Posterior vena cava (tissue), 2 donors: ENCODE measurements at regions not wholly inside any gene's neighbourhood (a gene's known extent, or its start where the extent isn't known, plus 50 kb on each side); places are given as distances from the start of the nearest gene placed in this dataset.
"Not testable (repeated sequence)": the region's sequence is repeated elsewhere in the genome, so short reads cannot be mapped to it uniquely, and the experiment has no call there.

Experiments
- DNase-seq: peaks from one replicate; pipeline ENCODE4 v3.0.0-alpha.2; 2020; ENCODE audit warnings: low spot score
- intact Hi-C, 2 donors: fragments of 100-400 bp; cut with DNase I; formaldehyde crosslinking; loops; one replicate each; pipeline versions ENCODE4 v1.14.1 to v1.14.2; 2022 to 2023
- donor health status: DM: yes; HTN: yes; CAD: no.
- donor health status: DM: yes; HTN: yes; CAD: no.

DNA sequence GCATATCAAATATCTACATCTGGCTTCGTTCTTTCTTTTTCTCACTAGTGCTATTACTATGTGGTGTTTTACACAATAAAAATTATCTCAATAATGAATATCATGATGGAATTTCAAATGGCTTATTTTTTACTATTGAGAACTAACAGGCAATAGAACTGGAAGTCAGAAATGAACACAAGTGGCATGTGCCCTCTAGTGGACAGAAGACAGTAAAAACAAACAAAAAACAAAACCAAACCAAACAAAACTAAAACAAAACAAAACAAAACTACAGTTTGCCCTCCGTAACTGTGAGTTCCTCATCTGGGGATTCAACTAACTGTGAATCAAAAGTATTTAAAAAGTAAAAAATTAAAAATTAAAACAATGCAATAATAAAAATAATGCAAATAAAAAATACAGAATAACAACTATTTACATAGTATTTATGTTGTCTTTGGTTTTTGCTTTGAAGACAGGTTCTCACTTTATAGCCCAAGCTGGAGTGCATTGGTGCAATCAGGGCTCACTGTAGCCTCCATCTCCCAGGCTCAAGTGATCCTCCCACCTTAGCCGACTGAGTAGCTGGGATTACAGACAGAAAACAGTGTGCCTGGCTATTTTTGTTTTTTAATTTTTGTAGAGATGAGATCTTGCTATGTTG lies 195.6 kb upstream of the TACR3 start:
- no peak for DNase-seq

DNA sequence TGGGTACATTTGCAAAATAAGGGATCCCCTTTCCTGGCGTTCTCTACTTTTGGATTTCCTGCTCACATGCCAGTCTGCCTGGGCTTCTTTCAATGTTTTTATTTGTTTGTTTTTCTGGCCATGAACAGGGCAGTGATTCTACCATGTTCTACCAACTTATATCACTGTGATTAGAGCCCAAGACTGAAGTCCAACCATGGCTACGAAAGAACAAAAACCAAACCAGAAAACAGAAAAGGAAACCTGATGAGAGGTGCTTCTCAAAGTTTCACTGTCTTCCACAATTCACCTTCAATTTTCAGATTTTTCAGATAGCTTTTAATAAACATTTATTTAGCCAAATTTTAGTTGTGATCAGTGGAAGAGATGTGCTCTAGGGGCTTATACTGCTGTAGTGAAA lies 187.6 kb upstream of the TACR3 start:
- DNase-seq: no peak
- intact Hi-C loops: no loop called here

More for the DNA sequence above, 195.6 kb upstream of the TACR3 start:
- intact Hi-C loops: no loop called here

DNA sequence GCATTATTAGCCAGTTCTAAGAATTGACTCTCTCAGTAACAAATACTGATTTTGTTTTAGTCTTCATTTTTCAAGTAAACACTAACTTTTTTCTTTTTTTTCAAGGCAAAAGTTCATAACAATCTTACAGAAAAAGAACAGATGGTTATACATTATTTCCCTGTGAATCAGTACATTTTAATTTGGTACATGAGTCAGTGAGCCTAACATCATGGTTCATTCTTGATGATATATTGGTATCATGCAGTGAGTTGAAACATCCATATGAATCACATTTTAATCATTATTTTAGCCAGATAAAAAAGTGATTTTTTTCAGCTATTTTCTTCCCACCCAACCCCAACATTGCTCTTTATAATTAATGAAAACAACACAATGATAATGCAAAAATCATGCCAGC lies 184.3 kb upstream of the TACR3 start:
- intact Hi-C loops: no loop called here
- DNase-seq: no peak

DNA sequence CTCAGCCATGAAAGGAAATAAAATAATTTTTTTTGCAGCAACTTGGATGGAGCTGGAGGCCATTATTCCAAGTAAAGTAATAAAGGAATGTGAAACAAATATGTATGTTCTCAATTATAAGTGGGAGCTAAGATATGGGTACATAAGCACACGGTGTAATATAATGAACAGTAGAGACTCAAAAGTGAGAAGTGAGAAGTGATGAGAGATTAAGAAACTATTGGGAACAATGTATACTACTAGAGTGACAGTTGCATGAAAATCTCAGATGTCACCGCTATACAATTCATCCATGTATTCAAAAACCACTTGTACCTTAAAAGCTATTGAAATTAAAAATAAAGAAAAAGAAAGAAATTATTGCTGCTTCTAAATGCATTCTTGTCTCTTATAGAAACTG lies 182.9 kb upstream of the TACR3 start:
- intact Hi-C loops: no loop called here
- no peak for DNase-seq

DNA sequence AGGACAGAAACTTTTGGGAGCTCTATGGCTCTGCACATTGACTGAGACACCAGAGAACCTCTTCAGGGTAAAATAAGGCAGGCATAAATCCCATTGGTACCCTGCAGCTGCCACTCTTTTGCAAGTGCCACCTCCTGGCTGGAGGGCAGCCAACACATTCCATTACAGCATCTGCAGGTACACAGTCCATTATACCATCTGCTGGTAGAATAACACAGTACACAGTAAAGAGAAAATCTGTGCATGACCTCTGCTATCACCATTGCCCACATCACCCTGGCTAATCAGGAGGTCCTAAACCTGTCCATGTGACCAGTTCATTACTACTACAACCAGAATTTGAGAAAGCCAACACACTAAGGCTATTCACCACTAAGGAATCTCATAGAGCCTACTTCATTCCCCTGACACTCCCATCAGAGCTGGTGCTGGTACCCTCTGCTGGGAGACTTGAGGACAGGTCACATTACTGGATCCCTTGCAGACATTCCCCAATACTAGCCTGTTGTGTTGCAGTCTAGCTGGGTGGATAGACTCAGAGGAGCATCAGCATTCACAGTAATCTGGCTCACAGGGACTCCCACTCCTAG lies 176.2 kb upstream of the TACR3 start:
- no peak for DNase-seq
- intact Hi-C loops: no loop called here

DNA sequence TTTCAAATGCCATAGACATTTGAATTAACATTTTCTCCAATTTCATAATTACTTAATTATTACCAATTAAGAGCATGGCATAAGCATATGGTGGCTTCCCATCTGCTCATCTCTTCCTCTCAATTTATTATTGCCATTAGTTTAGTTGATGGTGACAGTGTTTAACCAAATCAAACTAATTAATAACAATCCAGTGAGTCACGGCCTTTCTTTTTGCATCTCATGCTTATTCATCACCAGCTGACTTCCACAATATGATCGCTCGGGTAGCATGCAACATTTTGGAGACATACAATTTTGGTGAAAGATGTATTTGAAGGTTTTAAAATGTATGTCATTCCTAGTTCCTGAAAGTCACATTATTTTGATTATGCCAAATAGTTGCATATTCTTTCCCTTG lies 172.8 kb upstream of the TACR3 start:
- intact Hi-C loops: no loop called here
- DNase-seq: no peak

DNA sequence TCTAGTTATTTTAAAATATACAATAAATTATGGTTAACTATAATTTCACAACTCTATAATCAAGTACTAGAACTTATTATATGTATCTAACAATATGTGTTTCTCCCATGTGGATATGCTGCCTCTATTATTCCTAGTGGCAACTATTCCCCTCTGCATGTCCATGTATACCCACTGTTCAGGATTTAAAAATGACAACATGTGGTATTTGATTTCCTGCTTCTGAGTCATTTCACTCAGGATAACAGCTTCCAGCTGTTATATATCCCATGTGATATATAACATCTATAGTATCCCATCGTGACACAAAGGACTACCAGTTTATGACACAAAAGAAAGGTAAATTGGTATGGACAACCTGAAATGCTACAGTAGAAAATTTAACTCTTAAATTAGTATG lies 167.4 kb upstream of the TACR3 start:
- no peak for DNase-seq
- intact Hi-C loops: no loop called here

DNA sequence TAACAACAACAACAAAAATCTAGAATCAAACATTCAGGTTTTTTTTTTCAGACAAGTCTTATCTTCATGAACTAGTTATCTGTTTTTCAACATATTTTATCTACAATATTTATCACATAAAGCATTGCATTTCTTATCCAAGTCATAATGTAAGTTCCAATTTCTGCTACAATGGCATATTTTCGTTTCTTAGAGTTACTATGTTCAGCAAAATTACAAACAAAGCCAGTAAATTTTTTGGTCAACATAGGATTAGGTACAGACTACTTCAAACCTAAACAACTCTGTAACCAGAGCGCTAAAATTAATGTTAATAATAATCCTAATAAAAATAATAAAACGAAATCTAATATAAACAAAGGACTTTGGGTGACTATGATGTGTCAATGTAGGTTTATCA lies 165.4 kb upstream of the TACR3 start:
- no peak for DNase-seq
- intact Hi-C loops: no loop called here

DNA sequence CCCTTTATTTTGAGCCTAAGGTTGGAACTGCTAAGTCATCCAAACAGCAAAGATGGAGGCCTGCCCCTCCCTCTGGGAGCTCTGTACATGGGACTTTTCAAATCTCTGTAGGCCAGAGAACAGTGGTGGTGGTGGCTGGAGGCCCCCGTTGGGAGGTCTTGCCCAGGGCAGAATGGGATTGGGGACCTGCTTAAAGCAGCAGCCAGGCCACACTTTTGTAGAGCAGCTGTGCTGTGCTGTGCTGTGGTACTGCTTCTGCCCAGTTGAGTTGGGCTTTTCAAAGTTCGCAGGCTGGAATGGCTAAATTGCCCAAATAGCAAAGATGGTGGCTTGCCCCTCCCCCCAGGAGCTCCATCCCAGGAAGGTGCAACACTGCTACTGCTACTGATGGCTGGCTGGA lies 147.5 kb upstream of the TACR3 start:
- intact Hi-C loops: no loop called here
- DNase-seq: peak; percentile 55

DNA sequence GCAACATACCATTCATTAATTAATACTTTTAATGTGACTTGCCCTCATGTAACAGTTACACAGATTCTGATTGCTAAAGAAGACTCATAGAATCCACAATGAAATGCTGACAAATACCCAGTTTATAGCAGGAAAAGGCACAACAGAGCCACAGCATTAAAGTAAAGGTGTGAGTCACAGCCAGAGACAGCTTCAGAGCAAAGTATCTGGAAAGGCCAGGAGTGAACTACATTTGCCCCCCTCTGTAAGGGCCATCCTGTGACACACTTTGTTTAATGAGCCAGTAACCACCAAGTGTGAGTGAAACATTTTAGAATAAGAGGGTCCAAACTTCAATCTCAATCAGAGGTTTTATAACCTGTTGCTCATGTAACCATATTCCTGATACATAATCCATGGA lies 133.8 kb upstream of the TACR3 start:
- DNase-seq: no peak
- intact Hi-C loops: no loop called here

DNA sequence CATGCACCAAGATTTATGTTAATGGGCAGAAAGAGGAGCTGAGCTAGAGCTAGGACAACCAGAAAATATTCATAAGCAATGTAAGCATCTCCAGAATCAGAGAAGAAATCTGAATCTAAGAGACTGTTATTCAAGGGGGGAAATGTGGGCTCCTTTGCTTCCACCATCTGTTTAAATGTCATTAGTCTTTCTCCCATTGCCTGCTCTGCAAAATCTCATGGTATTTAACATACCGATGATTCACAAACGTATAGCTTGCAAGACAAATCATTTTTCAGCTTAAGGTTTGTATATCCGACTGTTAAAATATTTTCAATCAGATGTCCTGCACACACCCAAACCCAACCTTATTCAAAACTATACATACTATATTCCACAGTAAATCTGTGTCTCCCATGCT lies 133.4 kb upstream of the TACR3 start:
- intact Hi-C loops: no loop called here
- no peak for DNase-seq

DNA sequence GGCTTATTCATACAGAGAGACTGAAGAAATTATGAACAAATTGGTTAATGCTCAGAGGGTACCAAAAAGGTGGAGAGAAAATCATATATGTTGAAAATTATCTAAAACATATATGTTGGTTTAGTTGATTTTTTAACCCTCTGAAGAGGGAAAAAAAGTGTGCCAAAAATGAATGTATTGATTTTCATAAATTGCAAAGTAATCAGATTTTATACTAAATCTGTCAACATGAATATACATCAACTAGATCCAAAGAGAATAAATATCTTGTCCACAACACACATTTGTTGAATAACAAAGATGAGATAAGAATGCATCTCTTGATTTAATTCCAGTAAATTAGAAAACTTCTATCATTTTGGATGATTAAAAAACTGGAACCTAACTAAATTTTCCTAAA lies 125.3 kb upstream of the TACR3 start:
- no peak for DNase-seq
- intact Hi-C loops: no loop called here

DNA sequence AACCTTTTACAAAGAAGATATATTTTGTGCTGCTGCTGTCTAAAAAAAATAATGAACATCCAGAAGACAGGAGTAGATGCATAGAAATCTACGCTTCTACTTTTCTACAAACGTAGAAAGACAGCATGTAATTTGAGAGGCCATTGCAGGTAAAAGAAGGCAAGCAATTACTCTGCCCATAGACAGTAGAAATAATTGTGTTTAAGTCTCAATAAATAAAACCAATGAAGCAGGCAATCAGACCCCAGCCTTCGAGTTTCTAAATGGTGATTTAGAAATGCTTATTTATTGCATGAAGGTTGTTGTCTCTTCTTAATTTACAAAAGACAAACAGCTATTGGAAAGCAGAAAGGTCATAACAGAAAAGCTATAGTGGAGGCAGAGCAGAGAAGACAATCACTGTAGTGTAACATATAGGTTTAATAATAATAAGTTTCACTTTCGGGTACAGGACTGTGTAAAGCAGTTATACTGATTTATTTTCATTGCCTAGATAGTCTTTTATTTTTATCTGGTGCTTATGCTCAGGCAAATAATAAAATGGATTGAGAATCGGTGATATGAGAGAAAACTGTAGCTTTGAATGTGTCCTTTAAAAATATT lies 123.0 kb upstream of the TACR3 start:
- intact Hi-C loops: no loop called here
- no peak for DNase-seq

DNA sequence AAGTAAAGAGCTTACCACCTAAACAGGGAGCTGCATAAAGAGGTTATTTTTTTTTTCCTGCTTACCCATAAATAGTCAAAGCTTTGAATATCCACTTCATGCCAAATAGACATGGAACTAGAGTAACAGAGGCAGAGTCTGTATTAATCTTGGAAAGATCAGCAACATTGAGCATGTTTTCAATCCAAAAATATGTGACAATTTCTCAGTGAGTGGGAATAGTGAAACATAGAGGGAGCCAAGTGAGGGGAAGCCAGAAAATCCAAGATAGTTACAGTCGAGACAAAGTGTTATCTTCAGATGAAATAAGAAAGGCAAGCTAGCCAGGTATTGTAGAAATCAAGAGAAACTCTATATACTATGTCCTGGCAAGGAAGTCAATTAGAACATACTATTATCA lies 122.3 kb upstream of the TACR3 start:
- no peak for DNase-seq
- intact Hi-C loops: no loop called here

DNA sequence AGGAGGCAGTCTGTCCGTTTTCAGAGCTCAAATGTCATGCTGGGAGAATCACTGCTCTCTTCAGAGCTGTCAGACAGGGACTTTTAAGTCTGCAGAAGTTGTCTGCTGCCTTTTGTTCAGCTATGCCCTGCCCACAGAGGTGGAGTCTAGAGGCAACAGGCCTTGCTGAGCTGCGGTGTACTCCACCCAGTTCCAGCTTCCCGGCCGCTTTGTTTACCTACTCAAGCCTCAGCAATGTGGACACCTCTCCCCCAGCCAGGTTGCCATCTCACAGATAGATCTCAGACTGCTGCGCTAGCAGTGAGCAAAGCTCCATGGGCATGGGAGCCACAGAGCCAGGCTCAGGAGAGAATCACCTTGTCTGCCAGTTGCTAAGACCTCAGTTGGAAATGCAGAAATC lies 90.5 kb upstream of the TACR3 start:
- DNase-seq, intact Hi-C loops: not testable (repeated sequence)

DNA sequence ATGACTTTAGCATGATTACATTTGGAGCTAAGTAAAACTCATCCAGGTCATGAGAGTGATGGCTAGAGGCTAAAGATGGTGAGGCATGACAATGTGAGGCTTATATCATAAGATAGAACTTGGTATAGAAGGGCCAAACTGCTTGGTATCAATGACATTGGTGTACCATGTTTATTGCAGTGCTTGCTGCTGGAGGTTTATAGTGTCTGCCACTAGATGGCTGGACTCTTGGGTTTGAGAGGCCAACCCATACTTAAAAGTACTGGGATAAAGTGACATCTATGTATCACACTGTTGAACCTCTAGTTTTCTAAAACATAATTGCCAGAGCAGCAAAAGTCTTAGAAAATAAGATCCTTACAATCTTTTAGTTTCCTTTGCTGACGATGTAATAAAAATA lies 83.0 kb upstream of the TACR3 start:
- DNase-seq: no peak
- intact Hi-C loops: no loop called here

DNA sequence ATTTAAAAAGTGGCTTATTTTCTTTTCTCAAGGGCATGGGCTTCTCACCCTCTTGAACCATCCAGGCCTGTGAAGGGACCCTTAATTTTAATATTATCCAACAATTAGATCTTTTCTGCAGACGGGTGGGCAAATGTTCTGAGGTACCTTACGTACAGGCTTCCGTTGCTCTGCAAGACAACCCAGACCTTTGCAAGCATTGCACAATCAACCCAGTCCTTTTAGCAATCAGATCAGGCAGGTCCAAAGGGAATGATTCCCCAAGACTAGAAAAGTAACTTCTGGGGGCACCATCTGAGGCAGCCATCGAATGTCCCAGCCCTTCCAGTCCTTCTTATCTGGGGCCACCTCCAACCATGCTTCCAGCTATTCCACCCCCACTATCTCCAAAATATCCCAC lies 67.3 kb upstream of the TACR3 start:
- no peak for DNase-seq
- intact Hi-C loops: no loop called here

DNA sequence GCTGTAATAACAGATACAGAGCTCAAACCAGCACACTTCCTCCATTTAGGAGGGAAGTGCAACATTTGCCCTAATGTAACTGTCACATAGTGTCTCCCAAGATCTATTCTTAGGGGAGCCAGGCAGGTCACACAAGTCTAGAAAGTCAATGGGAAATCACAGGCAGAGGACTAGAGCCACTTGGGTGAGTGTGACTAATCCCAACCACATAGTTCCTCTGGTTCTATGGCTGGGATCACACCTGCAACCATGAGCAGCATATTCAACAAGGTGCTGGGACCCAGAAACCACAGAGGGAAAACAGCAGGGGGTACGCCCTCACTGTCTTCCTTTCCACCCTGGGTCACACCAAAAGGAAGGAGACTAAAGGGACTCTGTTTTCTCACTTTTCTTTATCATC lies 66.8 kb upstream of the TACR3 start:
- intact Hi-C loops: no loop called here
- DNase-seq: no peak

DNA sequence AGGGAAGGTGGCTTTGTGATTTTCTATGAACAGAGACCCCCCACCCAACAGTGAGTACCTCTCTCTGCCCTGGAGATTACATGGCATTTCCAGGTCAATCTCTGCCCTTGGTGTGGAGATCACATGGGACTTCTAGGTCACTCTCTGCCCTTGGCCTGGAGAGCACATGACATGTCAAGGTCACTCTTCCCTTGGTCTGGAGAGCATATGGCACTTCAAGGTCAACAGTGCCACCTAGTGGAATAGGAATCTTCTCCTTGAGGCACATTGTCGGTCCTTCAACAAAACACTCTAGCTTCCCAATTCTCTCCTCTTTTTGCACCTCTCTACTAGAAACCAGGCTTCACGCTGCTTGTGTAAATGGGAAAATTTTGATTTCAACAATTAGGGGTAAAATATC lies 66.2 kb upstream of the TACR3 start:
- DNase-seq: no peak
- intact Hi-C loops: no loop called here

DNA sequence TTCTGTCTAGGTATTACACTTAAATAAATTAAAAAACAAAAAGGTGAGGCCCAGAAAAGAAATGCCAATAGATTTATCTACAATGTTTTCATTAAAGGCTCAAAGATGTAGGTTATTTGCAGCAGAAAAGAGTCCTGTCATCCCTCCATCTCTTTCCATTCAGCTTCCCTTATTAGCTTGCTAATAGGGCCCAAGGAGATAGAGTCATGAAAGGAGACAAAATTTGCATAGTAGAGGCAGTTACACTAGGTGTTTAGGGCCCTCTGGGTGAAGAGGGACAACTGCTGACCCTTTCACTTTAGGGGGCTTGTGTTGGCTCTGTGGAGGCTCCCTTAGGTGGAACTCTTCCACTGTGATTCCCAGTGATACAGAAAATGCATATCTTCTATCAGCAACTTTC lies 58.4 kb upstream of the TACR3 start:
- no peak for DNase-seq
- intact Hi-C loops: no loop called here

DNA sequence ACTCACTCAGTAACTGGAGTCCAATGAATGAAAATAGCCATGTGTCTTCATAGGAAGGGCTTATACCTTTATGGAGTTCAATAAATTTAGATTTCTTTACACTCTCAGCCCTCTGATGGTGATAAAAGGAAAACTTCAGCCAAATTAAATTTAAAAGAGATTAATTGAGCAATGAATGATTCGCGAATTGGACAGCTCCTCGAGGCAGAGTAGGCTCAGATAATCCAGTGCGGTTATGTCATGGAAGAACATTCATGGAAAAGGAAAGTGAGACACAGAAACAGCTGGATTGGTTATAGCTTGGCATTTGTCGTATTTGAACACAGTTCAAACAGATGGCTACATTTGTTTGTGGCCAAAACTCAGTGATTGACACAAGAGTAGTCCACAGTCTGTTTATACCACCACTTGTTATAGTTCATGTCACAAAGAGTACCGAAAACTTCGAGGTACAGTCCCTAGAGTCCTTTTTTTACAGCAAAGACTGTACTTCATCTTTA lies 54.6 kb upstream of the TACR3 start:
- no peak for DNase-seq
- intact Hi-C loops: no loop called here
